ENCODE measurements at regions not wholly inside any gene's neighbourhood (a gene's known extent, or its start where the extent isn't known, plus 50 kb on each side); places are given as distances from the start of the nearest gene placed in this dataset.
"Not testable (repeated sequence)": the region's sequence is repeated elsewhere in the genome, so short reads cannot be mapped to it uniquely, and the experiment has no call there.

- DNase-seq, result no peak
These were observed 419.4 kb downstream of the PTPRC start for GRCh38 chr1:199058281-199058680.

- DNase-seq, result no peak
These were observed 426.1 kb downstream of the PTPRC start for GRCh38 chr1:199064971-199065370.

- no peak for DNase-seq
These were observed 428.6 kb downstream of the PTPRC start for GRCh38 chr1:199067483-199067882.

DNA sequence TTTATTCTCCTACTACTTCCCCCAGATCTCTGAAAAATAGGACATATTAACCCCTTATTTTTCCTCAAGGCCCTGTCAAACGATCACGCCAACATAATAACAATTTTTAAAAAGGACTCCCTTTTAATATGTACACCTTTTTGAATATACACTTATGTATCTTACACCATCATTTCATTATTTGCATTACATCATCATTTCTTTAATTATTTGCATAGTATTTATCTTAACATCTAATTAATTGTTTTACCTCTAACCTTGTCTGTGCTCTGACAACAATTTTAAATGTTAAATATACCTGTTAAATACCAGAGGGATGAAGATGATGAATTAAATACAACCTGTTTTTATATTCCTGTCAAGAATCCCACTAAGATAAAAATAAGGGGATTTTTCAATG lies 432.2 kb downstream of the PTPRC start:
- DNase-seq, result no peak

DNA sequence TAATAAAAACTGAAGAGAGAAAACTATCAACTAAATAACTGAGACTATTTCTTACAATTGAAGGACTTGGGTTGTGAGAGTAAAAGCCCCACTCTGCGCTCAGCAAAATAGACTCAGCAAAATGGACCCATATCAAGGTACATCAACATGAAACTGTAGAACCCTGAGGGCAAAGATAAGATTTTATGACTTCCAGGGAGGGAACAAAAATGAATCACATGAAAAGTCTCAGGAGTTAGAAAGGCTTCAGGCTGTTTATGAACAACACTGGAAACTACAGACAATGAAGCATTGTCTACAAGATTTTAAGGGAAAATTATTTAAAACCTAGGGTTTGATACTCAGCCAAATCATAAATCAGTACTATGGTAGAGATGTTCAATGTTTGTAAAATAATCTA lies 434.3 kb downstream of the PTPRC start:
- no peak for DNase-seq

- no peak for DNase-seq
These were observed 437.0 kb downstream of the PTPRC start for GRCh38 chr1:199075792-199076191.

GRCh38 chr1:199079994-199080393 lies 441.2 kb downstream of the PTPRC start:
- no peak for DNase-seq

GRCh38 chr1:199081739-199082138 lies 442.9 kb downstream of the PTPRC start:
- DNase-seq, result no peak

DNA sequence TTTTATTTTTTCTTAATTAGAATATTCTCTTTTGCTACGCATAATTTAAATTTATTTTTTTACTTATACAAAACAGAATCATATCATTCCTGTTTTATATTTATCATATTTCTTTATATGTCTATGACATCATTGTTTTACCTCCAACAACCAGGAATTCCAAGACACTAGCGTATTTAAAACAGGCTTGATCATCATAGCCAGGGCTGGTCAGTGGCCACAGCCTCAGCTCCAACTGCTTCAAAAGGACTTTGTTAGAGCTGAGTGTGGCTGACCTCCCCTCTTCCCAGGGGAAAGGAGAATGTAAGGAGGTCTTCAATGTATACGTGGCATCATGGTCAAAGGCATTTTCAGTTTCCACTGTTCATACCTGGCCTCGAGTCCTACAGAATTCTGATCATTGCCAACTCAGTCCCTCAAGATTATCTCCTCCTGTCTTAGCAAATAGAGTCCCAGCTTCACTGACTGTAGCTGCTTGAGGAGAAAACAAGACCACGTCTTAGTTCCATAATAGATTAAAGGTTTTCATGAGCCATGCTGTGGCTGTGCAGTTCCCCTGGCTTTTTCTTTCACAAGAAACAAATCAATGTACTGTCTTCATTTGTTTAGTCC lies 444.0 kb downstream of the PTPRC start:
- no peak for DNase-seq

DNA sequence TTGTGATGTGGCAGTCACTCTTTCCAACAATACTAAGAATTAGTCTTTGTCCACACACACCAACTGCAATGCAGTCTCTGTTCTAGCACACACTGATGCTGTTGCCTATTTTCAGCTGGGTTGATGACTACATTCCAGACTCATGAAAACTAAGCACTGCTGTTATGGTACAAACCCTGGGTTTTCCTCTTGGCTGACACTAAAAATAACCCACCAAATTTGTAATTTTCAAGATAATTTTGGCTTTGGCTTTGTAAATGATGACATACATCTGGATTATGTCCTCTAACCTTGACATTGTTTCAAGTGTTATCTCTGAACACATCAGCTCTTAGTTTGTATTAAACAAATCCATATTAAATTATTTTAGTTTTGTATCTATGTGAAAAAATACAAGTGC lies 444.8 kb downstream of the PTPRC start:
- no peak for DNase-seq

- DNase-seq, result no peak
These were observed 445.5 kb downstream of the PTPRC start for GRCh38 chr1:199084293-199084692.

GRCh38 chr1:199085903-199086302 lies 447.1 kb downstream of the PTPRC start:
- no peak for DNase-seq

DNA sequence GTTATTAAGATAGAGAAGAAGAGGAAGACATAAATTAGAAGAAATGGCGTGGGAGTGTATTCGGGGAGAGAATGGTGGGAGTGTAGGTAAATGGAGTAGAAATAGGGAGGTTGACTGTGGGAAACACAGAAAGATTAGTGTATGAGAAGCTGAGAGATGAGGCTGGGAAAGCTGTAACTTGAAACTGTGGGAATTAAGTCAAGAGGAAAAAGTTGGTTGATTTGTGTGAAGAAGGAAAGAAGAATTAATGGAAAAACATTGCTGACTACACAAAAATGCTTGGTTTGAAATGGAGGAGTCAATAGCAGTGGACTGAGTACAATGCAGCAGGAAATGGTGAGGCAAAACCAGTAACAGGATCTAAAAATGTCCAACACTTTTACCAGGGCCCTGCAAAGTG lies 448.3 kb downstream of the PTPRC start:
- DNase-seq, result no peak

DNA sequence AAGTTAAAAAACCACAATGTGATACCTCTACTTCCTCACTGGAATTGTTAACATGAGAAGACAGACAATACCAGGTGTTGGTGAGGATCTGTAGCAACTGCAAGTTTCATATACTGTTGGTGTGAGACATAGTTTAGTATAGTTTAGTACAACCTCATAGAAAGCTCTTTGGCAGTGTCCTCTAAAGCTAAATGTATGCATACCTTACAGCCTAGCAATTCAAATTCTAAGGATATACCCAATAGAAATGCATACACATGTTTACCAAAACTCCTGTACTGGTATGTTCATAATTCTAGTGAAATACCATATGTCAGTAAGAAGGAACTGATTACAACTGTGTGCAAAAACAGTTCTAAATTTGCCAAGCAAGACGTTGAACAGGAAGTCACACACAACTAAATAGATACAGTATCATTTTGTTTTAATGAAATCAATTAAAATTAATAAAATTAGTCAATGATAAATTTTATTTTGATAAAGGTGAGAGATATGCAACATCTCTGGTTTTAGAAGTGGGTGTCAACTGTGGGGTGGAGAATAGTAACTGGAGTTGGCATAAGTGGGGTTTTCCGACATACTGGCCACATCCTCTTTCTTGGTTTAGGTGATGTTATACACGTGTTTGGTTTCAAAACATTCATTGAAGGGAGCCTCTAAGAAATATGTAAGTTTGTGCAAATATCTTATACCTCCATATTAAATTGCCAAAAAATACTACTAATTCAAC lies 450.7 kb downstream of the PTPRC start:
- DNase-seq, result no peak

DNA sequence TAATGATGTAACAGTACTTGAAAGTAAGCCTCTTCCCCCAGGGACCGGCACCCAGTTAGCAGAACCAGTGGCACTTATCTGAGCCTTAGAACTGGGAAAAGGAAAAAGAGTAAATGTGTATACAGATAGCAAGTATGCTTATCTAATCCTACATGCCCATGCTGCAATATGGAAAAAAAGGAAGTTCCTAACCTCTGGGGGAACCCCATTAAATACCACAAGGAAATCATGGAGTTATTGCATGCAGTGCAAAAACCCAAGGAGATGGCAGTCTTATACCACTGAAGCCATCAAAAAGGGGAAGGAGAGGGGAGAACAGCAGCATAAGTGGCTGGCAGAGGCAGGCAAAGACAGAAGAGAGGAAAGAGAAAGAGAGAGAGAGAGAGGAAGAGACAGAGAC lies 456.8 kb downstream of the PTPRC start:
- DNase-seq, result not testable (repeated sequence)

DNA sequence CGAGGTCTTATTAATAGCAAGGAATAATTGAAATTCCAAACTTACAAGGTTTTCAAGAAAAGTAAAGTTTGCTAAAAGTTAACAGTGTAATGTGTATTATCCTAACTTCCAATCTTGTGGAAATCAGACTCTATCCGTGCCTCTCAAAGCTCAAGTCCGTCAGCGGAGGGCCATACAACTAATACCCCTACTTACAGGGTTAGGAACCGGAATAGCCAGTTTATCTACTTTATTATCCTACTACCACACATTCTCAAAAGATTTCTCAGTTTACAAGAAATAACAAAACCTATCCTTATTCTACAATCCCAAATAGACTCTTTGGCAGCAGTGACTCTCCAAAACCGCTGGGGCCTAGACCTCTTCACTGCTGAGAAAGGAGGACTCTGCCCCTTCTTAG lies 457.8 kb downstream of the PTPRC start:
- no peak for DNase-seq

- no peak for DNase-seq
These were observed 459.6 kb downstream of the PTPRC start for GRCh38 chr1:199098468-199098867.

DNA sequence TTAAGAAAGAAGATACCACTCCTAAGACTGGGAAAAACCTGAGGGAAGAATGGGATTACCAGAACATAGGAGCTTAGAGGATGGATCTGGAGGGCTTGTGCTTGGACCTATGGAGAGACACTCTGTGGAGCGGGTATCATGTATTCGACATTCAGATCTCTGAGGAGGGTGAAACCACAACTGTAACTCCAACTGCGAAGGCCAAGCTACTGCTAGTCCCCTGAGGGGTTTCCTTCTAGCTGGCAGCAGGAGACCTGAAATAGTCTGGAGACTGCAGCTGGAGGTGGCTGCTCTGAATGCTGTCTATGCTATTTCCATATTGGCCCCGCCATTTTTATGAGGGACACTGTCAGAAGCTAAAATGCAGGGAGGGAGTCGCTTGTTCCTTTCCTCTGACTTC lies 462.3 kb downstream of the PTPRC start:
- DNase-seq, result no peak

DNA sequence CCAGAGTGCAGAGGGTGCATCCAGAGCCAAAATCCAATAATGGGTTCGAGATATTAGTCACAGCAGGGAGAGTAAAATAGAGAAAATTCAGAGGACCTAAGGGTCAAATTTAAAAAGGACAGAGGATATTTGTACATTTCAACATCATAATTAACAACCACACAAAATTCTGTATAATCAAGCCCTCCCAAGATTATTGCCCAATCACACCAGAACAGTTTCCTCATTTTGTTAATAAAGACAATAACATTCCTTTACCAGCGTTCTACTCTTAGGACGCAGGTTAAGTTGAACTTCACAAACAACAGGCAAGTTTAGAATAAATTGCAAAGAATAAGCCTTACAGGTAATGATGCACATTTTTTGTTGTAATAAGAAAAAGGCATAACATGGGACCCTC lies 462.8 kb downstream of the PTPRC start:
- no peak for DNase-seq

DNA sequence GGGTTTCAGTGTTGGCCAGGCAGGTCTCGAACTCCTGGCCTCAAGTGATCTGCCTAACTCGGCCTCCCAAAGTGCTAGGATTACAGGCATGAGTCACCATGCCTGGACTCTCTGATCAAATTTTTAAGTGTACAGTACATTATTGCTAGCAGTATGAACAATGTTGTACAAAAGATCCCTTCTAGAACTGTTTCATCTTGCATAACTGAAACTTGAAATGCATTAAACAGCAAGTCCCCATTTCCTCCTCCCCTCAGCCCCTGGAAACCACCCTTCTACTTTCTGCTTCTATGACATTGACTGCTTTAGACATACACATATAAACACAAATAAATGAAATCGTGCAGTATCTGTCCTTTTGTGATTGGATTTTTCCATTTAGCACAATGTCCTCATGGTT lies 463.4 kb downstream of the PTPRC start:
- no peak for DNase-seq

DNA sequence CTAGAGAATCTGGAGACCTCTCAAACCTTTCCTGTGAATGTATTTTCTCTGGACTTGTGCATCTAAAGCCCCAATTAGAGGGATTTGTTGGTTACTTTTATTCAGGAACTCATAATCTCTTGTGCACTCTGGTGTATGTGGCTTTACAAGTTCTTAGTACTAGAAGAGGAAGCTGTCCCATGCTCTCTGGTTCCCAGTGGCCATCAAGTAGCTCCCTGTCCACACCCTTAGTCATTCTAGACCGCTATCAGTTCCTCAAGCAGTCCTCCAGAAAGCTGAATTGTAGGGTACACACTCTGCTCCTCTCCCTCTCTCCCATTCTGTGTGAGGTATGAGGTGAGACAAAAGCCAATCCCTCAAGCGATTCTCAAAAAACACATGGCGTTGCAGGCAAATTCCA lies 470.3 kb downstream of the PTPRC start:
- no peak for DNase-seq

DNA sequence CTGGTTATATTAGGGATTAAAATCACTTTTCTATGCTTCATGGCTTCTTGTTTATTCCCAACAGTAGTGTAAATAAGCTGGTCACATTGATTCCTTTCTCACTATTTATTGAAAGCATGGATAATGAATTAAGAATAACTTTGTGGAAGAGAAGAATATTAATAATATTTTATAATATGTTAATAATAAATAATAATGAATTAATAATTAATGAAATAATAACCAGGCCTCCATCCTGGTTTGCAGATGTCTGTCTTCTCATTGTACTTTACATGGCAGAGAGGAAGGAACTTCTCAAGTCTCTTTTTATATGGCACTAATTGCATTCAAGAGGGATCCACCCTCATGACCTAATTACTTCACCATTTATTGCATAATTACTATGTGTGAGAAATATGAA lies 473.5 kb downstream of the PTPRC start:
- no peak for DNase-seq

DNA sequence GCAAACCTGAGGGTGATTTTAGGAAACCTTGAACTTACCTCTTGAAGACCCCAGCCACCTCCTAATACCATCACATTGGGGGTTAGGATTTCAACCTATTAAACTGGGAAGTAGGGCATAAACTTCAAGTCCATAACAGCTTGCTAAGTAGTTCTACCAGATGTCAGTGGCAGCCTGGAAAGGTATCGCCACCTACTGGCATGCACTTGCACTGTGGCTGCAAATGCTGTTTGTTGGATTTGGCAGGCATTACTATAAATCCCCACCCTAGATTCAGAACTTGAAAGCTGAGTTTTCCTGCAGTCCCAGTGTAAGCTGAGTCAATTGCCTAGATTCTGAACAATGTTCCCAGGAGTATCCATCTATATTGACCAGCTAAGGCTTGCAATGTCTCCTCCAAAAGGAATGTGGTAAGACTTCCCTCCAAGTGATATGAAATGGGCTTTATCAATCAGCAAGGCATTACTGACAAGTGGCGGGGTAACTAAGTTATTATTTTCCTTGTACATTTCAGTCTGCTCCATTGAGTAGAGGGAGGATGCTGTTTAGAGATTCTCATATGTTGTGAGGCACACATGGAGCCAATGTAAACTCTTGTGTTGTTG lies 474.5 kb downstream of the PTPRC start:
- no peak for DNase-seq

DNA sequence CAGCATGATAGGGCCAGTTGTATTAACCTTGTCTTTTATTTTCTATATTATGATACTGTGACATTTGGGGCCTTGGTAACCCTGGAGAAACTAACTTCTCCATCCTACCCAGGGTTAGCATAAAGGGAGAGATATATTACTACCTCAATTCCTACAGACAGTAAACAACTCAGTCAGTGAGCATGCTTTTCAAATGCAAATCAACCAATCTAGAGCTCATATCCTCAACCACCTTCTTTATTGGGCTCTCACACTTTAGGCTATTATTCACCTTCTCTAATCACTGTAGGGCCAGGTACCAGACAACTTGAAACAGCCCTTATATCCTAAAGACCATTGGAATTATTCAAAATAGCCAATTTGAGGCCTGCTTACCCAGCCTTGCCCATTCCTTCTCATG lies 477.6 kb downstream of the PTPRC start:
- no peak for DNase-seq

DNA sequence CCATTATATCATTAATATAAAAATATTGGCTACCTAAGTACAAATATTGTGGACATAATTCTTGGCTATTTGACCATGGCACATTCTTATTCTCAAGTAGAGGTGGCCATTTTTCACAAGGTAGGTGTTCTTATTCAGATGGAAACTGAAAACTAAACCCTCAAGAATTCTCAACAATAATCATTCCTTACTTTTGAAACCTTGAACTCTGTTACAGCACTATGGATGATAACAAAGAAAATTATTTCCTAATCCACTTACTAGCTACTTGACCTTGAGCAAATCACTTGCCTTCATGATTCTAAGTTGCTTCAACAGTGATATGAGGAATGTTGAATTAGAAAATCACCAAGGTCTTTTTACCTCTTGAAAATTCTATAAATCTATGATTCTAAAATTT lies 482.2 kb downstream of the PTPRC start:
- no peak for DNase-seq
